ENCODE measurements at regions not wholly inside any gene's neighbourhood (a gene's known extent, or its start where the extent isn't known, plus 50 kb on each side); places are given as distances from the start of the nearest gene placed in this dataset.

GRCh38 chr4:81526706-81527105, 55.0 kb upstream of the RASGEF1B start:
- peaks cover 0 to 10% (median 1%) of the 10 kb centered on the region in 4 donors for H3K9me3 ChIP-seq (ENCODE audit: control insufficient read depth in 4 of 4, insufficient read depth in 3 of 4, low read length in 3 of 4)
- no peak overlapping the region for H3K9ac ChIP-seq (ENCODE audit: insufficient read depth in 1 of 2, low read length in 2 of 2)
- 76 to 83% methylated on average over 2 of the region's 2 CpGs for WGBS, 2 donors
- peaks cover 0 to 14% (median 0%) of the 10 kb centered on the region in 5 donors for H3K4me1 ChIP-seq (ENCODE audit: control insufficient read depth in 5 of 5, insufficient read depth in 5 of 5, low read length in 5 of 5)
- peak in 2 of 3 donors; percentile 61 to 67 for DNase-seq
- H3K27me3 ChIP-seq (ENCODE audit: control insufficient read depth in 3 of 3, insufficient read depth in 3 of 3, low read length in 2 of 3): no peaks in the 10 kb centered on the region
- H3K27ac ChIP-seq (ENCODE audit: low read depth in 1 of 2, low read length in 1 of 2): no peak overlapping the region
- no peak for TF ChIP-seq CTCF (IDR thresholded peaks at IDR 0.05; ENCODE audit: control extremely low read depth, extremely low read depth)
- no peaks in the 10 kb centered on the region for H3K36me3 ChIP-seq (ENCODE audit: control insufficient read depth in 4 of 4, insufficient read depth in 4 of 4, low read length in 4 of 4)
- ATAC-seq (ENCODE audit: insufficient read depth, low FRiP score): no peak
- H3K4me3 ChIP-seq: no peak overlapping the region

GRCh38 chr4:81523672-81524327, 52.1 kb upstream of the RASGEF1B start:
- WGBS, 2 donors: 97 to 99% methylated on average over 2 of the region's 2 CpGs

GRCh38 chr4:81522711-81523110, 51.0 kb upstream of the RASGEF1B start:
- ATAC-seq (ENCODE audit: insufficient read depth, low FRiP score): no peak
- no peaks in the 10 kb centered on the region for H3K36me3 ChIP-seq (ENCODE audit: control insufficient read depth in 4 of 4, insufficient read depth in 4 of 4, low read length in 4 of 4)
- no peak overlapping the region for H3K27ac ChIP-seq (ENCODE audit: low read depth in 1 of 2, low read length in 1 of 2)
- peaks cover 0 to 20% (median 0%) of the 10 kb centered on the region in 5 donors for H3K4me1 ChIP-seq (ENCODE audit: control insufficient read depth in 5 of 5, insufficient read depth in 5 of 5, low read length in 5 of 5)
- H3K9ac ChIP-seq (ENCODE audit: insufficient read depth in 1 of 2, low read length in 2 of 2): no peak overlapping the region
- H3K9me3 ChIP-seq (ENCODE audit: control insufficient read depth in 4 of 4, insufficient read depth in 3 of 4, low read length in 3 of 4): peaks cover 0 to 2% (median under 1%) of the 10 kb centered on the region in 4 donors
- 94 to 99% methylated on average over 2 of the region's 2 CpGs for WGBS, 2 donors
- no peak for TF ChIP-seq CTCF (IDR thresholded peaks at IDR 0.05; ENCODE audit: control extremely low read depth, extremely low read depth)
- H3K4me3 ChIP-seq: no peak overlapping the region
- DNase-seq: no peak
- no peaks in the 10 kb centered on the region for H3K27me3 ChIP-seq (ENCODE audit: control insufficient read depth in 3 of 3, insufficient read depth in 3 of 3, low read length in 2 of 3)

More at GRCh38 chr4:81523672-81524327, 52.1 kb upstream of the RASGEF1B start:
- no peak for DNase-seq
- peaks cover 0 to 10% (median 1%) of the 10 kb centered on the region in 4 donors for H3K9me3 ChIP-seq (ENCODE audit: control insufficient read depth in 4 of 4, insufficient read depth in 3 of 4, low read length in 3 of 4)
- ATAC-seq (ENCODE audit: insufficient read depth, low FRiP score): no peak
- no peak for TF ChIP-seq CTCF (IDR thresholded peaks at IDR 0.05; ENCODE audit: control extremely low read depth, extremely low read depth)
- no peak overlapping the region for H3K9ac ChIP-seq (ENCODE audit: insufficient read depth in 1 of 2, low read length in 2 of 2)
- H3K27ac ChIP-seq (ENCODE audit: low read depth in 1 of 2, low read length in 1 of 2): no peak overlapping the region
- H3K27me3 ChIP-seq (ENCODE audit: control insufficient read depth in 3 of 3, insufficient read depth in 3 of 3, low read length in 2 of 3): no peaks in the 10 kb centered on the region
- H3K4me3 ChIP-seq: no peak overlapping the region
- H3K4me1 ChIP-seq (ENCODE audit: control insufficient read depth in 5 of 5, insufficient read depth in 5 of 5, low read length in 5 of 5): peaks cover 0 to 14% (median 0%) of the 10 kb centered on the region in 5 donors
- no peaks in the 10 kb centered on the region for H3K36me3 ChIP-seq (ENCODE audit: control insufficient read depth in 4 of 4, insufficient read depth in 4 of 4, low read length in 4 of 4)
